Keratinocyte (primary cell): ENCODE measurements at regions not wholly inside any gene's neighbourhood (a gene's known extent, or its start where the extent isn't known, plus 50 kb on each side); places are given as distances from the start of the nearest gene placed in this dataset.

Experiments used
- DNase-seq: peaks from one replicate; pipeline ENCODE4 v3.0.0-alpha.2; 2011; ENCODE audit warnings: low read depth, missing footprints, low spot score
- FAIRE-seq: peaks from 2 replicates; lab custom pipeline; 2011; peaks lifted over from hg19 to GRCh38; lab: Jason Lieb, UNC
- H2AFZ ChIP-seq: 2 replicates; pipeline ENCODE4 v1.6.0; 2012; ENCODE audit warnings: low read length, control low read depth, inconsistent platforms; ENCODE audit not compliant: control insufficient read depth
- H3K27ac ChIP-seq: 2 replicates; pipeline ENCODE4 v1.5.1; 2011; ENCODE audit warnings: low read length; ENCODE audit not compliant: control insufficient read depth, insufficient read depth
- H3K27me3 ChIP-seq: 3 replicates; pipeline ENCODE4 v1.6.0; 2011; ENCODE audit warnings: low read length; ENCODE audit not compliant: control insufficient read depth, insufficient read depth; ENCODE audit errors: extremely low read depth
- H3K36me3 ChIP-seq, 2 experiments: 2 replicates in 1 of 2; 3 replicates in 1 of 2; pipeline ENCODE4 v1.5.1; 2011; ENCODE audit warnings: low read length in 2 of 2, mild to moderate bottlenecking in 1 of 2; ENCODE audit not compliant: control insufficient read depth in 2 of 2, insufficient read depth in 2 of 2; ENCODE audit errors: extremely low read depth in 1 of 2
- H3K4me1 ChIP-seq: 3 replicates; pipeline ENCODE4 v1.5.1; 2011; ENCODE audit warnings: low read length; ENCODE audit not compliant: control insufficient read depth, insufficient read depth; ENCODE audit errors: extremely low read depth
- H3K4me2 ChIP-seq: 3 replicates; pipeline ENCODE4 v1.6.0; 2011; ENCODE audit warnings: low read depth, low read length; ENCODE audit not compliant: control insufficient read depth, insufficient read depth; ENCODE audit errors: extremely low read depth
- H3K4me3 ChIP-seq, 3 experiments: fragments of 200-600 bp in 1 of 3; sonication (generic) in 1 of 3; 2 replicates in 2 of 3; 3 replicates in 1 of 3; pipeline ENCODE4 v1.5.1; 2011 to 2016; ENCODE audit warnings: low read length in 3 of 3, mild to moderate bottlenecking in 3 of 3, control low read depth in 2 of 3, inconsistent platforms in 1 of 3, low read depth in 1 of 3, mixed read lengths in 1 of 3, mixed run types in 1 of 3, moderate library complexity in 1 of 3; ENCODE audit not compliant: control insufficient read depth in 2 of 3, insufficient read depth in 2 of 3; ENCODE audit errors: extremely low read depth in 1 of 3
- H3K79me2 ChIP-seq: 2 replicates; pipeline ENCODE4 v1.6.0; 2012; ENCODE audit warnings: low read length; ENCODE audit not compliant: control insufficient read depth, insufficient read depth
- H3K9ac ChIP-seq: 3 replicates; pipeline ENCODE4 v1.6.0; 2011; ENCODE audit warnings: low read length; ENCODE audit not compliant: control insufficient read depth, insufficient read depth; ENCODE audit errors: extremely low read depth
- H3K9me1 ChIP-seq: 3 replicates; pipeline ENCODE4 v1.6.0; 2011; ENCODE audit warnings: low read length; ENCODE audit not compliant: control insufficient read depth, insufficient read depth; ENCODE audit errors: extremely low read depth
- H3K9me3 ChIP-seq: 2 replicates; pipeline ENCODE4 v1.5.1; 2012; ENCODE audit warnings: low read depth, low read length; ENCODE audit not compliant: control insufficient read depth
- H4K20me1 ChIP-seq: 3 replicates; pipeline ENCODE4 v1.6.0; 2011; ENCODE audit warnings: low read length; ENCODE audit not compliant: control insufficient read depth, insufficient read depth; ENCODE audit errors: extremely low read depth
- CTCF ChIP-seq, 3 experiments: IDR thresholded peaks in 1 of 3; conservative IDR thresholded peaks in 1 of 3; optimal IDR thresholded peaks in 1 of 3; 2 replicates in 2 of 3; 3 replicates in 1 of 3; pipeline versions ENCODE3 to v1.5.1; 2011; ENCODE audit warnings: low read length in 3 of 3, mild to moderate bottlenecking in 3 of 3, moderate library complexity in 2 of 3, control low read depth in 1 of 3, inconsistent platforms in 1 of 3; ENCODE audit not compliant: insufficient read depth in 2 of 3; ENCODE audit errors: extremely low read depth in 1 of 3
- EZH2 ChIP-seq: IDR thresholded peaks from one replicate; pipeline ENCODE4 v1.6.1; 2012; ENCODE audit warnings: inconsistent platforms, mild to moderate bottlenecking, low read length, moderate library complexity
- dilution Hi-C: fragments of 300-500 bp; cut with MboI; formaldehyde crosslinking; loops from one replicate; pipeline ENCODE4 v1.7.0; 2020; ENCODE audit warnings: low sequenced_read_pairs; ENCODE audit not compliant: extremely low pct_ligation_motif_present

GRCh38 chr2:171260471-171261424 is 100.1 kb upstream of the TLK1 start:
- H3K27ac ChIP-seq = no peak overlapping the region
- no peak overlapping the region for H3K4me2 ChIP-seq
- no peak for FAIRE-seq
- no peaks in the 10 kb centered on the region for H3K79me2 ChIP-seq
- no peaks in the 10 kb centered on the region for H3K36me3 ChIP-seq
- H4K20me1 ChIP-seq = no peaks in the 10 kb centered on the region
- dilution Hi-C loops = no loop called here
- no peak overlapping the region for H3K4me3 ChIP-seq
- H2AFZ ChIP-seq = no peak overlapping the region
- TF ChIP-seq CTCF (optimal IDR thresholded peaks at IDR 0.05 in 1 of 3, IDR thresholded peaks at IDR 0.05 in 1 of 3, conservative IDR thresholded peaks at IDR 0.05 in 1 of 3; ENCODE audit: extremely low read depth in 1 of 3, insufficient read depth in 2 of 3, low read length in 3 of 3) = no peak
- TF ChIP-seq EZH2 = no peak
- H3K9me3 ChIP-seq = no peaks in the 10 kb centered on the region
- no peak overlapping the region for H3K9ac ChIP-seq
- no peaks in the 10 kb centered on the region for H3K9me1 ChIP-seq
- no peaks in the 10 kb centered on the region for H3K4me1 ChIP-seq
- DNase-seq = no peak
- H3K27me3 ChIP-seq = no peaks in the 10 kb centered on the region

- no peaks in the 10 kb centered on the region for H3K36me3 ChIP-seq
- no peak overlapping the region for H3K4me2 ChIP-seq
- no peak overlapping the region for H3K9ac ChIP-seq
- TF ChIP-seq CTCF (optimal IDR thresholded peaks at IDR 0.05 in 1 of 3, IDR thresholded peaks at IDR 0.05 in 1 of 3, conservative IDR thresholded peaks at IDR 0.05 in 1 of 3; ENCODE audit: extremely low read depth in 1 of 3, insufficient read depth in 2 of 3, low read length in 3 of 3) = no peak
- no peak for TF ChIP-seq EZH2
- no peak overlapping the region for H2AFZ ChIP-seq
- H3K9me1 ChIP-seq = no peaks in the 10 kb centered on the region
- FAIRE-seq (no peak), DNase-seq (no peak)
- no peaks in the 10 kb centered on the region for H3K27me3 ChIP-seq
- no peaks in the 10 kb centered on the region for H3K4me1 ChIP-seq
- dilution Hi-C loops = no loop called here
- H3K4me3 ChIP-seq = no peak overlapping the region
- no peaks in the 10 kb centered on the region for H3K79me2 ChIP-seq
- H3K27ac ChIP-seq = no peak overlapping the region
- H3K9me3 ChIP-seq = no peaks in the 10 kb centered on the region
- H4K20me1 ChIP-seq = no peaks in the 10 kb centered on the region
Observed at GRCh38 chr2:171254666-171255065, 94.0 kb upstream of the TLK1 start.
